Activated CD8-positive, alpha-beta memory T cell treated with anti-CD3 and anti-CD28 coated beads, Interleukin-2, amount 10 ng/mL, durations not matched to agents 7 days and 5 days (primary cell): ENCODE measurements at regions not wholly inside any gene's neighbourhood (a gene's known extent, or its start where the extent isn't known, plus 50 kb on each side); places are given as distances from the start of the nearest gene placed in this dataset.

Source experiments
- ATAC-seq: fragments of 150-1000 bp; cut with Tn5 transposase; one replicate; pipeline ENCODE4 v1.10.0; 2021; ENCODE audit warnings: moderate library complexity
- CTCF ChIA-PET: fragments of 350-600 bp; sonication (Branson Sonifier 250); formaldehyde crosslinking; loops from one replicate; lab custom pipeline; 2021; ENCODE audit warnings: antibody characterized with exemption; lab: Charles Lee
- DNase-seq: peaks from one replicate; pipeline ENCODE4 v3.0.0-alpha.2; 2020
- H3K27ac Mint-ChIP-seq: one replicate; pipeline ENCODE4 v1.8.0; 2021; ENCODE audit warnings: mild to moderate bottlenecking, mixed read lengths
- H3K27me3 Mint-ChIP-seq: one replicate; pipeline ENCODE4 v1.8.0; 2021; ENCODE audit warnings: mixed read lengths
- H3K36me3 Mint-ChIP-seq: one replicate; pipeline ENCODE4 v1.8.0; 2021; ENCODE audit warnings: mild to moderate bottlenecking, mixed read lengths
- H3K4me1 Mint-ChIP-seq: one replicate; pipeline ENCODE4 v1.8.0; 2021; ENCODE audit warnings: mixed read lengths
- H3K4me3 Mint-ChIP-seq: one replicate; pipeline ENCODE4 v1.8.0; 2021; ENCODE audit warnings: mild to moderate bottlenecking, moderate library complexity, mixed read lengths
- H3K9me3 Mint-ChIP-seq: one replicate; pipeline ENCODE4 v1.8.0; 2022; ENCODE audit warnings: low read depth, mixed read lengths

DNA sequence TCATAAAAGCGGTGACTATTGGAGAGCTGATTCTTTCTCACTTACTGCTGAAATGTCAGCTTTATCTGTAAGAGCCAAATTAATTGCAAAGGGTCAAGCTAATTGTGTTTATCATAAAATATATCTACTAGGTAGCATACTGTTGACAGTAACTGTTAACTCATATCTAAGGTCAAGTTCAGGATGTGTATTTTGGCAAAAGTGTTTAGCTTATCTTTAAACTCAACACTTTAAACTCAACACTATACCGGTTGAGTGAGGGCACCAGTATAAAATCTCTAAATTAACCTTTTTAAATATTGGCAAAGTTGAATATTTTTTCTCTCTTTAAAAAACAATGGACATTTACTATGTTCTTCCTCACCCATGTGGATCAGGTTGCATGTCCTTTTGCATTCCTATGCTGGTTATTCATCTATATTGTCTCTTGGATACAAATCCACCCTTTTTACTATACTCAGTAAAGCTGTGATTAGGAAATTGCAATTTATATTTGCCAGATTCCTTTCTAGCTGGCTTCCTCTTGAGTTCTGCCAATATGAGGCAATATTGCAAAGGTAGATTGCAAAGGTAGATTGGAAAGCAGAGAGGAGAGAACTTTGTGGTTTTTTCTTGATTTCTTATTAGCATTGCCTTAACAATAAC lies 344.6 kb upstream of the DCBLD2 start:
- H3K27me3 Mint-ChIP-seq: no peaks in the 10 kb centered on the region
- H3K9me3 Mint-ChIP-seq: no peaks in the 10 kb centered on the region
- DNase-seq (no peak), ATAC-seq (no peak)
- no peaks in the 10 kb centered on the region for H3K36me3 Mint-ChIP-seq
- CTCF ChIA-PET: no interaction called here
- H3K4me1 Mint-ChIP-seq: no peaks in the 10 kb centered on the region
- no peak overlapping the region for H3K4me3 Mint-ChIP-seq
- H3K27ac Mint-ChIP-seq: no peak overlapping the region

DNA sequence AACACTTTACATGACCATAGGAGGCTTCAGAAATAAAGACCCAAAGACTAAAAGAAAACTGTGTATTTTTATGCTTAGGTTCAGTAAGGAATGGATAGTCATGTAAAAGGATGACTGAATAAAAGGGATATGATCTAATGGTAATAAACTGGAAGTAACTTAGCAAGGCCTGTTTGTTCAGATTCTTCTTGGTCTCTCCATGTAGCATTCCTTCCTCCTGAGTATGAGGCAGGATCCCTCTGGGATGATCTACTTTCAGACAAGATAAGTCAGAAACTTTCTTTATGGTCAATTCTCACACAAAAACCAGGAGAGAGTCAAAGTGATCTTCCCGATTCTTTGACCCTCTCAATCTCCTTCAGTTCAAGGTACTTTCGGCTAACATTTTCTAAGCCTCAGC lies 340.8 kb upstream of the DCBLD2 start:
- Mint-ChIP-seq H3K4me3 (no peak overlapping the region), H3K36me3 (no peaks in the 10 kb centered on the region), H3K27ac (no peak overlapping the region), H3K4me1 (no peaks in the 10 kb centered on the region), H3K27me3 (no peaks in the 10 kb centered on the region), H3K9me3 (no peaks in the 10 kb centered on the region)
- CTCF ChIA-PET: no interaction called here
- DNase-seq: no peak
- no peak for ATAC-seq

DNA sequence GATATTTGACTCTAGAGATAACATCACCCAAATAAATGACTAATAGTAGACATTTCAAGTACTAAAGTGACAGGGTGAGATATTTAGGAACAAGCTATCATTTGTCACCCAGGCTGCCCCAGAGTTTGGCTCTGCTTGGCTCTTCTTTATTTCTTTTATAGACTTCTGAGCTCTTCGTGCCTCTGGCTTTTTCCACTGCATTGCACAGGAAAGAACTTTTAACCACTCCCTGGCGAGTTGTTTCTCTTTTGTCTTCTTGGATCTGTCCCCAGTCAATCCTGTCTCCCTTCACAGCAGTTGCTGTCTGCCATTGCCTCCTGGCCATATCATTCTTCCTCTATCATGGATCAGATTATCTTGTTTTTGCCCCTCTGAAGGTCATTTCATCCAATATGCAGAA lies 339.2 kb upstream of the DCBLD2 start:
- ATAC-seq: no peak

DNA sequence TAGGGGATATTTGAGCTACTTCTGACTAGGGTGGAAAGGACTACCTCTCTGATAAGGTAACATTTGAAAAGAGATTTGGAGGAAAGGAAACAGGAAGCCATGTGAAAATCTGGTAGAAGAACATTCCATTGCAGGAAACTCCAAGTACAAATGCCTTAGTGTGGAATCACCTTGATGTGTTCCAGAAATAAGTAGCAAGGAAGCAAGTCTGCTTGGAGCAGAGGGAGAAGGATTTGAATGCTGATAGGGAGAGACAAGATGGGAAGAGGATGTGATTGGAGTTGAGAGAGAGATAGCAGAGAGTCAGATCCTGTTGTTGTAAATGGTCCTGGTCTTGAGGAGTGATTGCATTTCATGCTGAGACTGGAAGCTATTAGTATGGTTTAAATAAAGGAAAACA lies 335.1 kb upstream of the DCBLD2 start:
- peaks cover 2% of the 10 kb centered on the region for H3K9me3 Mint-ChIP-seq
- DNase-seq (no peak), ATAC-seq (no peak)
- H3K27me3 Mint-ChIP-seq: no peaks in the 10 kb centered on the region
- CTCF ChIA-PET: no interaction called here
- H3K27ac Mint-ChIP-seq: no peak overlapping the region
- H3K4me1 Mint-ChIP-seq: no peaks in the 10 kb centered on the region
- no peak overlapping the region for H3K4me3 Mint-ChIP-seq
- no peaks in the 10 kb centered on the region for H3K36me3 Mint-ChIP-seq

More for the DNA sequence above, 339.2 kb upstream of the DCBLD2 start:
- Mint-ChIP-seq H3K27me3 (no peaks in the 10 kb centered on the region), H3K27ac (no peak overlapping the region), H3K36me3 (no peaks in the 10 kb centered on the region), H3K4me3 (no peak overlapping the region), H3K9me3 (peaks cover 2% of the 10 kb centered on the region), H3K4me1 (no peaks in the 10 kb centered on the region)
- CTCF ChIA-PET: no interaction called here
- no peak for DNase-seq

DNA sequence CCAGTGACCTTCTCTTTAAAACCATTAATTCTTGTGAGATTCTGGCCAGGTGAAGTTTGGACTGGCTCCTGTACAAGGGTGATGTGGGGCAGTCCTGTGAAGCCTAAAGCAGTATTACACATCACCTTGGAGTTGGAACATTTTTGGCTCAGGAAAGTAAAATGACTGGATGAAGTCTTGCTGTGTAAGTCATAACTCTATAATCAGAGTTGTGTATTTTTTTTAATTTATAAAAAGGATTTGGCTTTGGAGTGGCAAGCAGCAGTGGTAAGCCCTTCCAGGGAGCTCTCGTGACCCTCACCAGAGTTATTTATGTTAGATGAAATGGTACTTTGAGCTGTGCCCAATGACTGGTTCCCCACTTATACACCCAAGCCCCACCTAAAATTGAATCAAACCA lies 331.2 kb upstream of the DCBLD2 start:
- Mint-ChIP-seq H3K9me3 (peaks cover 2% of the 10 kb centered on the region), H3K4me1 (no peaks in the 10 kb centered on the region), H3K27me3 (no peaks in the 10 kb centered on the region), H3K36me3 (no peaks in the 10 kb centered on the region), H3K4me3 (no peak overlapping the region), H3K27ac (no peak overlapping the region)
- CTCF ChIA-PET: no interaction called here
- DNase-seq (no peak), ATAC-seq (no peak)

DNA sequence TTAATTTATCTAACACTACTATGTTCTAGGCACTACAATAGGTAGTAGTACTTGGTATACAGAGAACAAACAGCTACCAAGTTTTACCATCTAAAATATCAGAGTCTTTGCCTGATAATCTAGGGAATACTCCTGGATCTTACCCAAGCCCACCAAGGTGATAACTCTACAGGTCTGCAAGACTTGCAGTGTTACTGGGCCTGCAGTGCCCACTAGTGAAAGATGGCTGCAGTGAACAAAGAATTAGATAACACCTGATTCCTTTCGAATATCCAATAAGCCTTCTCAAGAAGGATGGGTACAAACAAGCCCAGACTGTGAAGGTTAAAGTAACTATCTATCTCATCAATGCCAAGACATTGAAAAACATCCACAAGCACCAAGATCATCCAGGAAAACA lies 317.0 kb upstream of the DCBLD2 start:
- no peak for ATAC-seq
- DNase-seq: no peak
- H3K9me3 Mint-ChIP-seq: peaks cover 5% of the 10 kb centered on the region
- H3K4me3 Mint-ChIP-seq: no peak overlapping the region
- no peaks in the 10 kb centered on the region for H3K27me3 Mint-ChIP-seq
- H3K36me3 Mint-ChIP-seq: no peaks in the 10 kb centered on the region
- CTCF ChIA-PET: no interaction called here
- no peaks in the 10 kb centered on the region for H3K4me1 Mint-ChIP-seq
- H3K27ac Mint-ChIP-seq: no peak overlapping the region

DNA sequence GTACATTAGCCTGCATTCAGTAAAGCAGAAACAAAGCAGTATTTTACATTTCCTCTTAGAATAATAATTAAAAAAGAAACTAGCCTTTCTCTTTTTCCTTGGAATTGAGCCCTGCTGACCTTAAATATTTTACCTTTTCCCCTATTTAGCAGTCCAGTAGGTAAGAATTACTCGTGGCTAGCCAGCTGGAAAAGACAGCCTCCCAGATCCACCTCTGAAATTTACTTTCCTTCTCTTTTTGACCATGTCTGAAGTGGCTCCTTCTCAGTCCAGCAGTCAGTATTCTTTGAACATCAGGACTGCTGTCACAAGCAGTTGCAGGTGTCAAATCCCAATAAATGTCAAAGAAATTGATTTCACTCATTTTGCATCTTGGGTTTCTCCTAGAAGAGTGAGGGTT lies 311.5 kb upstream of the DCBLD2 start:
- H3K36me3 Mint-ChIP-seq: no peaks in the 10 kb centered on the region
- no peak for DNase-seq
- ATAC-seq: no peak
- no peaks in the 10 kb centered on the region for H3K4me1 Mint-ChIP-seq
- H3K27ac Mint-ChIP-seq: no peak overlapping the region
- no peaks in the 10 kb centered on the region for H3K27me3 Mint-ChIP-seq
- peaks cover 4% of the 10 kb centered on the region for H3K9me3 Mint-ChIP-seq
- CTCF ChIA-PET: no interaction called here
- H3K4me3 Mint-ChIP-seq: no peak overlapping the region

DNA sequence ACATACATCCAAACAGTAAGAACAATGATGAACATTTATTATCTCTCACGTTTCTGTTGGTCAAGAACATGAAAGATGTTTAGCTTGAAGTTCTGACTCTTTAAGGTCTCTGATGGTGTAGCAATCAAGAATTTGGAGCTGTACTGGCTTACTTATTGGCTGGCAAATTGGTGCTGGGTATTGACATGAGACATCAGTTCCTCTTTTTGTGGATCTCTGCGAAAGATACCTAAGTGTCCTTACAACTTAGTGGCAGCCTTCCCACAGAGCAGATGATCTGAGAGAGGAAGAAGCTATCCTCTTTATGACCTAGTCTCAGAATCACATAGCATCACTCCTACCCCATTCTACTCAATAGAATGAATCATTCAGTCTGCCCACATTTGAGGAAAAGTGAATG lies 309.8 kb upstream of the DCBLD2 start:
- H3K27ac Mint-ChIP-seq: no peak overlapping the region
- CTCF ChIA-PET: no interaction called here
- H3K36me3 Mint-ChIP-seq: no peaks in the 10 kb centered on the region
- ATAC-seq (no peak), DNase-seq (no peak)
- peaks cover 4% of the 10 kb centered on the region for H3K9me3 Mint-ChIP-seq
- H3K27me3 Mint-ChIP-seq: no peaks in the 10 kb centered on the region
- no peaks in the 10 kb centered on the region for H3K4me1 Mint-ChIP-seq
- H3K4me3 Mint-ChIP-seq: no peak overlapping the region

DNA sequence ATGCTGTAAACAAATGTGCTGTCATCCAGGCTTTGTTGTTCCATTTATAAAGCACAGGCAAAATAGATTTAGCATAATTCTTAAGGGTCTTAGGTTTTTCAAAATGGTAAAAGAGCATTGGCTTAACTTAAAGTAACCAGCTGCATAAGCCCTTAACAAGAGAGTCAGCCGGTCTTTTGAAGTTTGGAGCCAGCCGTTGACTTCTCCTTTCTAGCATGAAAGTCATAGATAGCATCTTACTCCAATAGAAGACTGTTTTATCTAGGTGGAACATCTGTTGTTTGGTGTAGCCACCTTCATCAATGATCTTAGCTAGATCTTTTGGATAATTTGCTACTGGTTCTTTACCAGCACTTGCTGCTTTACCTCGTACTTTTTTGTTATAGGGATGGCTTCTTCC lies 297.5 kb upstream of the DCBLD2 start:
- ATAC-seq: no peak
- DNase-seq: no peak
- Mint-ChIP-seq H3K36me3 (no peaks in the 10 kb centered on the region), H3K9me3 (no peaks in the 10 kb centered on the region), H3K27me3 (no peaks in the 10 kb centered on the region), H3K27ac (no peak overlapping the region), H3K4me3 (no peak overlapping the region), H3K4me1 (no peaks in the 10 kb centered on the region)
- CTCF ChIA-PET: no interaction called here

DNA sequence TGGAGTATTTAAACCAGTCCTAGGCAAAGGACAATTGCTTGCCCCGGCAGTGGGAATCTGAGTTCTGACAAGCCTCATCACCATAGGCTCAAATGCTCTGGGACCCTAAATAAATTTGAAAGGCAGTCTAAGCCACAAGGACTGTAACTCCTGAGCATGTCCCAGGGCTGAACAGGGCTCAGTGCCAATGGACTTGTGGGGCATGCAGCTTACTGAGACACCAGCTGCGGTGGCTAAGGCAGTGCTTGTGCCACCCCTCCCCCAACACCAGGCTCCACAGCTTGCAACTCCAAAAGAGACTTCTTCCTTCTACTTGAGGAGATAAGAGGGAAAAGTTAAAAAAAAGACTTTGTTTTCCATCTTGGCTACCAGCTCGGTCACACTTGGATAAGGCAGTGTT lies 289.7 kb upstream of the DCBLD2 start:
- Mint-ChIP-seq H3K4me3 (no peak overlapping the region), H3K9me3 (no peaks in the 10 kb centered on the region), H3K27ac (no peak overlapping the region), H3K27me3 (no peaks in the 10 kb centered on the region), H3K36me3 (no peaks in the 10 kb centered on the region), H3K4me1 (no peaks in the 10 kb centered on the region)
- ATAC-seq: no peak
- no peak for DNase-seq
- CTCF ChIA-PET: no interaction called here

DNA sequence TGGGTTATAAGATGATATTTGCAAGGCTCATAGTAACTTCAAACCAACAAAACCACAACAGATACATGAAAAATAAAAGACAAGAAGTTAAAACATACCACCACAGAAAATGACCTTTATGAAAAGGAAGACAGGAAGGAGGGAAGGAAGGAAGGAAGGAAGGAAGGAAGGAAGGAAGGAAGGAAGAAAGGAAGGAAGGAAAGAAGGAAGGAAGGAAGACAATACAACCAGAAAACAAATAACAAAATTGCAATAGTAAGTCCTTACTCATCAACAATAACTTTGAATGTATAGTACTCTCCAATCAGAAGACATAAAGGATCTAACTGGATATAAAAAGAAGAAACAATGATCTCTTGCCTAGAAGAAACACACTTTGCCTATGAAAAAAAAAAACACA lies 287.4 kb upstream of the DCBLD2 start:
- H3K36me3 Mint-ChIP-seq: no peaks in the 10 kb centered on the region
- no peaks in the 10 kb centered on the region for H3K27me3 Mint-ChIP-seq
- H3K9me3 Mint-ChIP-seq: no peaks in the 10 kb centered on the region
- no peaks in the 10 kb centered on the region for H3K4me1 Mint-ChIP-seq
- H3K4me3 Mint-ChIP-seq: no peak overlapping the region
- no peak overlapping the region for H3K27ac Mint-ChIP-seq
- CTCF ChIA-PET: interaction anchor here (0.9 kb wide), 1 partner anchor 18 kb away, joined by 3 read pairs; no protein-coding TSS in a partner anchor
- ATAC-seq: no peak
- DNase-seq: no peak

DNA sequence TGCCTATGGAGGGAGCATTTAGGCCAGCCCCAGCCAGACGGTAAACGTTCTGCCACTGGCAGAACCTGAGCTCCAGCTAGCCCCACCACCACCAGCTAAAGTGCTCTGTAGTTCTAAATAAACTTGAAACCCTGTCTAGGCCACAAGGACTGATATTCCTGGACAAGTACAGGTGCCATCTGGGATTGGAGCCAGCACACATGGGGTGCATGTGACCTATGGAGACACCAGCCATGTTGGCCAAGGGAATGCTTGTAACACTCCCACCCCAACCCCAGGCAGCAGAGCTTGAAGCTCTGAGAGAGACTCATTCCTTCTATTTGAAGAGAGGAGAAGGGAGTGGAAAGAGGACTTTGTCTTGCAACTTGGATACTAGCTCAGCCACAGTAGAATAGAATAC lies 284.5 kb upstream of the DCBLD2 start:
- Mint-ChIP-seq H3K4me3 (no peak overlapping the region), H3K36me3 (no peaks in the 10 kb centered on the region), H3K27me3 (no peaks in the 10 kb centered on the region), H3K9me3 (no peaks in the 10 kb centered on the region), H3K4me1 (no peaks in the 10 kb centered on the region), H3K27ac (no peak overlapping the region)
- CTCF ChIA-PET: no interaction called here
- ATAC-seq (no peak), DNase-seq (no peak)

DNA sequence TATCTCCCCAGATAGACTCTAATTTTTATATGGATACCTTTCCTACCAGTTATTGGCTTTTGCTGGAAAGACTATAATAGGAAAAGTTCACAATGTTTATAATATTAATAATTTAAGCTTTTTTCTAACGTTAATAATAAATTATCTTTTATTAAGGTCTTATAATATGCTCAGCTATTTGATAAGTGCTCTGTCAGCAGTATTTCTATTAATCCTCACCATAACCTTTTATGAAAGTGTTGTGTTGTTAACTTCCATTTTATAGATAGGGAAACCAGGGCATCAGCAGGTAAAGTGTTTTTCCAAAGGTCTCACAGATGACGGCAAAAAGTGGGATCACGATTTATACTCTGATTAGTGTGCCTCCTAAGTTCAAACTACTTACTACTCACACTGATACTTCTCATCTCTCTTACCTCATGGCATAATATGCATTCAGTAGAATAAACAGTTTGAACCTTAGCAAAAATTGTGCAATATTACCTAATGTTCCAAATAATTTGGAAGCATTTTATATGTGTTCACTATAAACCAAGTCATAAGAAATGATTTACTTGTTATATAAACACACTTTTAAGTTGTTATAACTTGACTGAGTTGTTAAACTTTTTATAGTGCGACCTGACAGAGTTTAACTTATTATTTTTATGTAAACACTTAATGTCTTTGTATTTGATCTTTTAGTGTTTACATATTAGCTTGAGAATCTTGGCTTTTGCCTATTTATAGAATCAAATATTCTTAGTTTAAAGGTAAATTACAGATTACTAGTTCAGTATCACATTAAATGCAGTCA lies 274.9 kb upstream of the DCBLD2 start:
- Mint-ChIP-seq H3K9me3 (no peaks in the 10 kb centered on the region), H3K27me3 (no peaks in the 10 kb centered on the region), H3K27ac (no peak overlapping the region), H3K36me3 (no peaks in the 10 kb centered on the region), H3K4me3 (no peak overlapping the region), H3K4me1 (no peaks in the 10 kb centered on the region)
- DNase-seq (no peak), ATAC-seq (no peak)
- CTCF ChIA-PET: no interaction called here

DNA sequence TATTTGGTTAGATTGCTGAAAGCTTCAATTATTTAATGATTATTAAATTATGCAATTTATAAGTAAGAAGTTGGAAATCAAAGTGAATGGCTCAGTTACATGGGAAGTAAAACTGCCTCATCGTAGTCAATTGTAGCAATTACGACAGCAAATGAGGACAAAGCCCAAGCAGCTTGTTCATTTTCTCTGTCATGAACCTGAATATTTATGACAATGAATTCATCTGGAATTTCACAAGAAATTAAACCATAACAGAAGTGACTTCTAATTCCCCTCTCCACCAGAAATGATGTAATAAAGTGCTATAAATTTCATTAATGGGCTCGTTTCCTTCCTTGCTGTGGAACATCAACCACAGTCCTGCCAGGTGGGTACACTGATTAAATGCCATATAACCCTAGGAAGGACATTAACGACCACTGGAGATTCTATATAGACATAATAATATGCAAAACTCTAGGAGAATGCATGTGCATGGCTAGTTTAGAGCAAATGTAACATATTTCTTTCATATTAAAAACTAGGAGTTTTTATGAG lies 273.8 kb upstream of the DCBLD2 start:
- H3K36me3 Mint-ChIP-seq: no peaks in the 10 kb centered on the region
- no peaks in the 10 kb centered on the region for H3K4me1 Mint-ChIP-seq
- H3K27ac Mint-ChIP-seq: no peak overlapping the region
- H3K9me3 Mint-ChIP-seq: no peaks in the 10 kb centered on the region
- H3K4me3 Mint-ChIP-seq: no peak overlapping the region
- H3K27me3 Mint-ChIP-seq: no peaks in the 10 kb centered on the region
- CTCF ChIA-PET: no interaction called here
- DNase-seq (no peak), ATAC-seq (no peak)
